ENCODE measurements at regions not wholly inside any gene's neighbourhood (a gene's known extent, or its start where the extent isn't known, plus 50 kb on each side); places are given as distances from the start of the nearest gene placed in this dataset.

DNA sequence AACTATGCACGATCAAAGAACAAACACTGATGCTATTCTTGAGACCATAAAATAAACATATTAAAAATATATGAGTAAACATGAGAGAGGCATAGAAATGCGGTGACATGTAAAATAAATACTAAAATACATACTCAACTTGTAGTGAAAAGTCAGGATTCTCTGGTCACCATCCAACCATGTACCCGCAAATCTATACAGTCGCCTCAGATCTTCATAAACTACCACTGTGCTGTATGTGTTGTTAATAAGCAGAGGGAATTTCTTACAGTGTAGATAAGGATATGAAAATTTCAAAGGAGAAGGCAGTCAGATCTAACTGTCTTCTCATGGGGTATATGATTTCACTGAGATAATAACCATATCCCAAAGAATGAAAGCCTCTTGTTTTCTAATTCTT lies 67.8 kb upstream of the FAM47B start:
- TF ChIP-seq, protein P1, sequence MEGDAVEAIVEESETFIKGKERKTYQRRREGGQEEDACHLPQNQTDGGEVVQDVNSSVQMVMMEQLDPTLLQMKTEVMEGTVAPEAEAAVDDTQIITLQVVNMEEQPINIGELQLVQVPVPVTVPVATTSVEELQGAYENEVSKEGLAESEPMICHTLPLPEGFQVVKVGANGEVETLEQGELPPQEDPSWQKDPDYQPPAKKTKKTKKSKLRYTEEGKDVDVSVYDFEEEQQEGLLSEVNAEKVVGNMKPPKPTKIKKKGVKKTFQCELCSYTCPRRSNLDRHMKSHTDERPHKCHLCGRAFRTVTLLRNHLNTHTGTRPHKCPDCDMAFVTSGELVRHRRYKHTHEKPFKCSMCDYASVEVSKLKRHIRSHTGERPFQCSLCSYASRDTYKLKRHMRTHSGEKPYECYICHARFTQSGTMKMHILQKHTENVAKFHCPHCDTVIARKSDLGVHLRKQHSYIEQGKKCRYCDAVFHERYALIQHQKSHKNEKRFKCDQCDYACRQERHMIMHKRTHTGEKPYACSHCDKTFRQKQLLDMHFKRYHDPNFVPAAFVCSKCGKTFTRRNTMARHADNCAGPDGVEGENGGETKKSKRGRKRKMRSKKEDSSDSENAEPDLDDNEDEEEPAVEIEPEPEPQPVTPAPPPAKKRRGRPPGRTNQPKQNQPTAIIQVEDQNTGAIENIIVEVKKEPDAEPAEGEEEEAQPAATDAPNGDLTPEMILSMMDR (IDR thresholded peaks at IDR 0.05) = no peak
- TF ChIP-seq POLR2AphosphoS2 (conservative IDR thresholded peaks at IDR 0.05; ENCODE audit: low read length) (no peak), EP300 (IDR thresholded peaks at IDR 0.05) (no peak), CHD2 (IDR thresholded peaks at IDR 0.05; ENCODE audit: low read length, partially characterized antibody) (no peak), KDM5A (IDR thresholded peaks at IDR 0.05) (no peak), RCOR1 (IDR thresholded peaks at IDR 0.05; ENCODE audit: low read depth, low read length) (no peak), TFCP2L1 (CRISPR knock-in tag; IDR thresholded peaks at IDR 0.05) (no peak), RAD21 (conservative IDR thresholded peaks at IDR 0.05 in 1 of 2, IDR thresholded peaks at IDR 0.05 in 1 of 2) (no peak), JUN (IDR thresholded peaks at IDR 0.05) (no peak)
- TF ChIP-seq, protein P2, sequence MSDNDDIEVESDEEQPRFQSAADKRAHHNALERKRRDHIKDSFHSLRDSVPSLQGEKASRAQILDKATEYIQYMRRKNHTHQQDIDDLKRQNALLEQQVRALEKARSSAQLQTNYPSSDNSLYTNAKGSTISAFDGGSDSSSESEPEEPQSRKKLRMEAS (IDR thresholded peaks at IDR 0.05) = no peak
- TF ChIP-seq, protein P3, sequence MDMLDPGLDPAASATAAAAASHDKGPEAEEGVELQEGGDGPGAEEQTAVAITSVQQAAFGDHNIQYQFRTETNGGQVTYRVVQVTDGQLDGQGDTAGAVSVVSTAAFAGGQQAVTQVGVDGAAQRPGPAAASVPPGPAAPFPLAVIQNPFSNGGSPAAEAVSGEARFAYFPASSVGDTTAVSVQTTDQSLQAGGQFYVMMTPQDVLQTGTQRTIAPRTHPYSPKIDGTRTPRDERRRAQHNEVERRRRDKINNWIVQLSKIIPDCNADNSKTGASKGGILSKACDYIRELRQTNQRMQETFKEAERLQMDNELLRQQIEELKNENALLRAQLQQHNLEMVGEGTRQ (IDR thresholded peaks at IDR 0.05) = no peak
- TF ChIP-seq, protein P4, sequence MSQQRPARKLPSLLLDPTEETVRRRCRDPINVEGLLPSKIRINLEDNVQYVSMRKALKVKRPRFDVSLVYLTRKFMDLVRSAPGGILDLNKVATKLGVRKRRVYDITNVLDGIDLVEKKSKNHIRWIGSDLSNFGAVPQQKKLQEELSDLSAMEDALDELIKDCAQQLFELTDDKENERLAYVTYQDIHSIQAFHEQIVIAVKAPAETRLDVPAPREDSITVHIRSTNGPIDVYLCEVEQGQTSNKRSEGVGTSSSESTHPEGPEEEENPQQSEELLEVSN (IDR thresholded peaks at IDR 0.05; ENCODE audit: borderline replicate concordance, low read depth) = no peak
